GM18870 (cell line): ENCODE measurements at regions not wholly inside any gene's neighbourhood (a gene's known extent, or its start where the extent isn't known, plus 50 kb on each side); places are given as distances from the start of the nearest gene placed in this dataset.
A peak's percentile ranks its signal among the peaks of the same experiment; 100 is the strongest.

Experiments
- ATAC-seq: cut with Tn5 transposase; IDR thresholded peaks from one replicate; pipeline ENCODE4 v1.9.1; 2021; ENCODE audit warnings: moderate library complexity; ENCODE audit not compliant: unreplicated experiment

- ATAC-seq, result no peak
Observed at GRCh38 chr6:44500074-44500473, 112.6 kb downstream of the CDC5L start.

GRCh38 chr6:44503471-44503870, 116.0 kb downstream of the CDC5L start:
- ATAC-seq, result no peak

DNA sequence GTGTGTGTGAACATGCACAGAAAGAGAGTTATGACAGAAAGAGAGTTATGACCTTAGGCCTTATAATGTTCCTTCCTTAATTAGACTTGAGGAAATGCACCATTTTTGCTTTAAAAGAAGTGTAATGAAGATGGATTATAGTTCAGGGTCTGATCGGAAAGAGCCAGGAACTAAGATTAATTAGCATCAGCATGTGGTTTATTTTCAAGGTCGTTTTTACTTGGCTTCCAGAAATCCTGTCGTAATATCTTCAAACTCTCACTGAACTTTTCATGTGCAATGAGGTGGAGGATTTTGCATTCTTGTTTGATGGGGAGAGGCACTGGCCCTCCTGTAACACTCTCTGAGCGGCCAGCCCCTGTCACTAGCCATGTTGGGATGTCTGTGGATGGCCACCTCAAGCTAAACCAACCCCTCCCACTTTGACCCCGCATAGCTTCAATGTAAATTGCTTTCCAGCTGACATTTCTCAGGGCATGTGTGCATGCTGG, 116.8 kb downstream of the CDC5L start:
- no peak for ATAC-seq

DNA sequence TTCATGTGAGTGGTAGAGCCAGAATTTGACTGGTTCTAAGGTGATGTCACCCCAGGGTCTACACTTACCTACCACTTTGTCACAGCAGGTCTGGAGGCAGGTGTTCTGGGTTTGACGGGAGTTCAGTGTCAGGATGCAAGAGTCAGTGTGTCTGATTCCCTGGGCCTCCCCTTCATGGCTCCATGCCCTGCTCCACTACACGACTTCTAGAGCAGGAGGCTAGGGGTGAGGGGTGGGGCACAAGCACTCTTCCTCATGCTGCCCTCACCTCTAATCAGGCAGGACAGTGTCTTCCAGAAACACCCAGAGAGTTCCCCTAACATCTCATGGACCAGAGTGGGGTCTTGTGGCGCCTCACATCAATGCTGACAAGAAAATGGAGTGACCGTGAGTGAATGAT, 118.2 kb downstream of the CDC5L start:
- no peak for ATAC-seq

DNA sequence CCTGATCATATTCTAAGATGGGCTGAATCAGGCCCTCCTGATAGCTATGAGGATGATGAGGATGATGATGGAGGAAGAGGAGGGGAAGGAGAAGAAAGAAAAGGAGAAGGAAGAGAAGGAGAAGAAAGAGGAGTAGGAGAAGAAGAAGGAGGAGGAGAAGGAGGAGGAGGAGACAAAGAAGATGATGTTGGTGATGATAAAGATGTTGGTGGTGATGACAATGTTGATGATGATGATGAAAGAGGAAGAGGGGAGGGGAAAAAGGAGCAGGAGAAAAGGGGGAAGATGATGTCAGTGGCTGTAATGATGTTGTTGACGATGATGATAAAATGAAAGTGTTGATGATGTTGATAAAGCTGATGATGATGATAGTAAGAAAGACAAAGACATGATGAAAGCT, 119.5 kb downstream of the CDC5L start:
- no peak for ATAC-seq

- no peak for ATAC-seq
Observed at GRCh38 chr6:44508646-44509045, 121.1 kb downstream of the CDC5L start.

DNA sequence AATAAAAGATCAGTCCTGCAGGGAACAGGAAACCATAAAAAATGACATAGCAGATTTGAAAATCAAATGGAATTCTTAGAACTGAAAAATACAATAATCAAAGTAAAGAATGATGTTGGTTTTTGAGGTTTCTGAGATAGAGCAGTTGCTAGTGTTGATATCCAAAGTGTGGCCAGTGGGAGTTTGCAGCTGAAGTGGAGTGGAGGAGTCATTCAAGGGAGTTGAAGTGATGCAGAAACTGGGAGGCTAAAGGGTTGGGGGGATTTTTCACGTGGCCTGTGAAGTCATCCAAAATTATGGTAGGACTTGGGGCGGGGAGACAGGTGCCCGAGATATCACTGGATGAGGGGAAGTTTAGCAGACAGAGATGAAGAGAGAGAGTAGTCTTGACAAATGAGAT, 123.6 kb downstream of the CDC5L start:
- no peak for ATAC-seq

- ATAC-seq, result no peak
Observed at GRCh38 chr6:44512868-44513741, 125.6 kb downstream of the CDC5L start.

GRCh38 chr6:44514085-44514484, 126.6 kb downstream of the CDC5L start:
- ATAC-seq, result no peak

GRCh38 chr6:44514576-44515193, 127.2 kb downstream of the CDC5L start:
- no peak for ATAC-seq

GRCh38 chr6:44522871-44523270, 135.4 kb downstream of the CDC5L start:
- no peak for ATAC-seq

DNA sequence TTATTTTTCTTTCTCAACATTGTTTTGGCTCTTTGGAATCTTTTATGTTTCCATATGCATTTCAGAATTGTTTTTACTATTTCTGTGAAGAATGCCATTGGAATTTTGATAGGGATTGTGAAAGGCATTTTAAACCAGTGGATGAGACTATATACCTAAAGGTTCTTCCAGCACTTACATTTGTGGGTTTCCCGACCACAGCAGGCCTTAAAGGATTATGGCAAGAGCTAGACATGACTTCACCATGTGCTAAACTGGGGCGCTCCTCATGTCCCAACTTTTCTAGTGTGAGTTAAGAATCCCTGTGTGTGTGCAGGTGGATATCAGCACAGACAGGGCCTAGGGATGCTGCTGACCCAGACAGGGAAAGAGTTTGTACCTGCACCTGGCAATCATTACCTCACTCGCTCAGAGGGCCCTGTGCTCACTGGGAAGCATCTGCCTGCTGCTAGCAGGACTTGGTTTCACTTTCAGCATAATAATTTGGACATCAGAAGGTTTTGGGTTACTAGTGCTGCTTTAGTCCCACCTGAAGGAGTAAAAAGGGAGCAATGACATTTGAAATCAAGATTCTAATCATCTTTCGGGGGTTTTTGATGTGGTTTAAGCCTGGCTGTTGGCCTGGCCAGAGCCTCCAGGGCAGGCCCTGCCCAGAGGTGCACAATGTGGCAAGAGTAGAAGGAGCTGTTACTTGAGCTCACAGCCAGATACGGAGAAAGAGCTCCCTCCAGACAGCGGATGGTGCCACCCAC, 137.1 kb downstream of the CDC5L start:
- ATAC-seq, result peak; percentile 58

DNA sequence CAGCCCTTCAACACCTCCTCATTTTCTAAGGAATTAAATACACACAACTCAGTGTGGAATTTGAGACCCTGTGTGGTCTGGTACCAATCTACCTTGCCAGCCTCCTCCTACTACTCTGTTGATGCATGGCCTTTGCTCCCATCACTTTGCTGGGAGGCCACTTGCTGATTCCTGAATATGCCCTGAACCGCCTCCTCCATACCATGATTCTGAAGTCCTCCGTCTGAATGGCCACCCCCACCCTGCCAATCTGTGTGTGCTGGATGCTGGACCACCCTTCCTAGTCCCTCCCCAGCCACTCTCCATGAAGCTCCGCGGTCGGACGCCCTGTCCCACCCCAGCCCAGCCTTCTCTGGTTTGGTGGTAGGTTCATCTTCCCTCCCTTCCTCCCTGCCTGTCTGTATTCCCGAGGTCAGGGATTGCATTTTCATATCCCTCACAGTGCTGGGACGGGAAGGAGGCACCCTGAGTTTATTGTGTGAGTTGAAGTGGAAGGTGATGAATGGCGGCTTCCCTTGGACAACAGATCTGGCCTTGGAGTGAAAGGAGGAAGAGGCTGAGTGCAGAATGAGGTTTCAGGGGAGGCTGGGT, 138.3 kb downstream of the CDC5L start:
- ATAC-seq, result no peak

GRCh38 chr6:44527181-44527580, 139.7 kb downstream of the CDC5L start:
- ATAC-seq, result no peak

GRCh38 chr6:44527583-44528369, 140.3 kb downstream of the CDC5L start:
- no peak for ATAC-seq

- no peak for ATAC-seq
Observed at GRCh38 chr6:44528370-44528644, 140.8 kb downstream of the CDC5L start.

- ATAC-seq, result no peak
Observed at GRCh38 chr6:44528716-44529115, 141.2 kb downstream of the CDC5L start.

- ATAC-seq, result no peak
Observed at GRCh38 chr6:44529146-44529905, 141.8 kb downstream of the CDC5L start.

GRCh38 chr6:44530209-44530909, 142.9 kb downstream of the CDC5L start:
- ATAC-seq, result no peak

DNA sequence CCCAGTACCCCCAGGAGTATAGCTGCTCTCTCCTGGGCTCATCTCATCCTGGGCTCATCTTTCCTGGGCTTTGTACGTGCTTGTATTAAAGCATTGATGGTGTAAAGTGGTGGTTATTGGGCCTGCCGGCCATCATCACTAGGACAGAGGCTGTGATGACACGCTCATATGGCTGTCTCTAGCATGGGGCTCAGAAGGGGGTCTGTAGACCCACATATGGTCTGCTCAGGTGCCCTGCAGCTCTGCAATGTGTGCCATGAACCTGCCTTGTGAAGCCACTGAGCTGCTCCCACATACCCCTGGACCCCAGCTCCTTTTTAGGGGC, 143.4 kb downstream of the CDC5L start:
- ATAC-seq, result no peak
